HL-60 (cell line): ENCODE measurements at regions not wholly inside any gene's neighbourhood (a gene's known extent, or its start where the extent isn't known, plus 50 kb on each side); places are given as distances from the start of the nearest gene placed in this dataset.

Experiments
- DNase-seq, 2 experiments: peaks; one replicate each; pipeline ENCODE4 v3.0.0-alpha.2; 2010 to 2020; ENCODE audit warnings: low read depth in 1 of 2, low spot score in 1 of 2
- H3K27ac ChIP-seq: fragments of 250-450 bp; sonication (Bioruptor Pico); replicated peaks from 2 replicates; pipeline ENCODE4 v1.5.1; 2020; ENCODE audit warnings: mild to moderate bottlenecking, moderate library complexity
- H3K27me3 ChIP-seq: fragments of 250-450 bp; sonication (Bioruptor Pico); 2 replicates; pipeline ENCODE4 v1.5.1; 2021; ENCODE audit warnings: mild to moderate bottlenecking, moderate library complexity; ENCODE audit not compliant: insufficient read depth, poor library complexity, severe bottlenecking
- H3K4me3 ChIP-seq: replicated peaks from 2 replicates; pipeline ENCODE4 v1.5.1; 2011; ENCODE audit warnings: mild to moderate bottlenecking, control low read depth, low read length; ENCODE audit not compliant: insufficient read depth
- GABPA ChIP-seq: IDR thresholded peaks from 2 replicates; pipeline ENCODE4 v1.6.1; 2012; ENCODE audit warnings: low read depth
- POLR2AphosphoS5 ChIP-seq: IDR thresholded peaks from 2 replicates; pipeline ENCODE4 v1.6.1; 2012; ENCODE audit warnings: low read depth
- SPI1 ChIP-seq: IDR thresholded peaks from 2 replicates; pipeline ENCODE4 v1.6.1; 2012; ENCODE audit warnings: low read depth, mild to moderate bottlenecking, borderline replicate concordance
- TF ChIP-seq, protein P1 (sequence below): IDR thresholded peaks from one replicate; pipeline ENCODE4 v1.5.1; 2011; ENCODE audit warnings: low read length, control low read depth, inconsistent platforms; ENCODE audit not compliant: insufficient read depth
- TF ChIP-seq, protein P2 (sequence below): IDR thresholded peaks from 2 replicates; pipeline ENCODE4 v1.6.1; 2012; ENCODE audit warnings: low read depth; ENCODE audit not compliant: insufficient replicate concordance

DNA sequence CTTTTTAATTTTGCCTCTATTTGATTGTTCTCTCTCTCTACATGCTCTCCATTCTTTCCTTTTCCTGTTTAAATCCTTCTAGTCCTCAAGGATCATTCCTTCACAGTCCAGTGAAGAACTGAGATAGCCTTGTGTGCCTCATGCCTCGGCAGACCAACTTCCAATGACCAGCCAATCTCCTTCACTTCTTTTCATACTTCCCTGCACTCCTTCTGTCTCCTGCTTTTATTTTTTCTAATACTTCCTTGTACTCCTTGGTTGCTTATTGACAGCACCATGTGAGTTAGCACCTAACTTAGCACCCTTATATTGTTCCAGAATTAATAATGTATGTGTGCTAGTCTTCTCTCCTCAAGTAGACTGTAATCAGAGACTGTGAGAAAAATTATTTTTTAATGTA is 246.8 kb downstream of the ADGRG6 start:
- Histone ChIP-seq H3K27me3 (no peaks in the 10 kb centered on the region), H3K27ac (no peak overlapping the region), H3K4me3 (no peak overlapping the region)
- DNase-seq: no peak
- TF ChIP-seq, protein P1, sequence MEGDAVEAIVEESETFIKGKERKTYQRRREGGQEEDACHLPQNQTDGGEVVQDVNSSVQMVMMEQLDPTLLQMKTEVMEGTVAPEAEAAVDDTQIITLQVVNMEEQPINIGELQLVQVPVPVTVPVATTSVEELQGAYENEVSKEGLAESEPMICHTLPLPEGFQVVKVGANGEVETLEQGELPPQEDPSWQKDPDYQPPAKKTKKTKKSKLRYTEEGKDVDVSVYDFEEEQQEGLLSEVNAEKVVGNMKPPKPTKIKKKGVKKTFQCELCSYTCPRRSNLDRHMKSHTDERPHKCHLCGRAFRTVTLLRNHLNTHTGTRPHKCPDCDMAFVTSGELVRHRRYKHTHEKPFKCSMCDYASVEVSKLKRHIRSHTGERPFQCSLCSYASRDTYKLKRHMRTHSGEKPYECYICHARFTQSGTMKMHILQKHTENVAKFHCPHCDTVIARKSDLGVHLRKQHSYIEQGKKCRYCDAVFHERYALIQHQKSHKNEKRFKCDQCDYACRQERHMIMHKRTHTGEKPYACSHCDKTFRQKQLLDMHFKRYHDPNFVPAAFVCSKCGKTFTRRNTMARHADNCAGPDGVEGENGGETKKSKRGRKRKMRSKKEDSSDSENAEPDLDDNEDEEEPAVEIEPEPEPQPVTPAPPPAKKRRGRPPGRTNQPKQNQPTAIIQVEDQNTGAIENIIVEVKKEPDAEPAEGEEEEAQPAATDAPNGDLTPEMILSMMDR: no peak
- TF ChIP-seq GABPA: no peak

DNA sequence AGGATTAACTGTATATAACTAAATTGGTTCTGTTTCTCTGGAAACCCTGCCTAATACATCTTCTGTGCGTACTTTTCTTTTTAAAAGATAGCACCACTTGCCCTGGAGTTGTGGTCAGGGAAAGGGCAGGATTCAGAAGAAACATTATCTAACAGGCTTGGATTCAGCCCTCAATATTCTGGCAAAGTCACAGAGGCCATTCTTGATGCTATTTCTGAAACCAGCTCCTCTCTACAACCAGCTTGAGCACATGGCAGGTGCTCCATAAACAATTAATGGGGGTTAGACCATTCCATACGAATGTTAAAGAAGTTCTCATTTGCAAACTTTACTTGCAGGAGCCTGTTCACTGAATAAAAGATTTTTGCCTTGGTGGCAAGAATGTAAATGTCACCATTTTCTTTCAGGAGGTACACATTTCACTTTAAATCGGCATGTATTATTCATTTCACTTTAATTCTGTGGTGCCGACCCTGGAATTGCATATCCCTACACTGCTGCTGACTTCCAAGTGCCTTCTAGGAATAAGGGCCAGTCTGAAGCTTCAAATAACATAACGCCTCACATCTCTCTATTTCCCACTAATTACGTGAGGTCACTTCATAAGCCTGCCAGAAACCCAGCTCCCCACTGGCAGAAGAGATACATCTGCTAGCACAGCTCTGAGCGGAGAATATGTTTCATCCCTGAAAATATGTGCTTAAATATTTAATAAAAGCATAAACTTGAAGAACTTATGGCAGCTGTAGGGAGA is 248.7 kb downstream of the ADGRG6 start:
- Histone ChIP-seq H3K27me3 (no peaks in the 10 kb centered on the region), H3K4me3 (no peak overlapping the region), H3K27ac (no peak overlapping the region)
- no peak for DNase-seq
- TF ChIP-seq GABPA: no peak
- TF ChIP-seq, protein P1: no peak
- TF ChIP-seq SPI1: no peak
- TF ChIP-seq POLR2AphosphoS5: no peak
- TF ChIP-seq, protein P2, sequence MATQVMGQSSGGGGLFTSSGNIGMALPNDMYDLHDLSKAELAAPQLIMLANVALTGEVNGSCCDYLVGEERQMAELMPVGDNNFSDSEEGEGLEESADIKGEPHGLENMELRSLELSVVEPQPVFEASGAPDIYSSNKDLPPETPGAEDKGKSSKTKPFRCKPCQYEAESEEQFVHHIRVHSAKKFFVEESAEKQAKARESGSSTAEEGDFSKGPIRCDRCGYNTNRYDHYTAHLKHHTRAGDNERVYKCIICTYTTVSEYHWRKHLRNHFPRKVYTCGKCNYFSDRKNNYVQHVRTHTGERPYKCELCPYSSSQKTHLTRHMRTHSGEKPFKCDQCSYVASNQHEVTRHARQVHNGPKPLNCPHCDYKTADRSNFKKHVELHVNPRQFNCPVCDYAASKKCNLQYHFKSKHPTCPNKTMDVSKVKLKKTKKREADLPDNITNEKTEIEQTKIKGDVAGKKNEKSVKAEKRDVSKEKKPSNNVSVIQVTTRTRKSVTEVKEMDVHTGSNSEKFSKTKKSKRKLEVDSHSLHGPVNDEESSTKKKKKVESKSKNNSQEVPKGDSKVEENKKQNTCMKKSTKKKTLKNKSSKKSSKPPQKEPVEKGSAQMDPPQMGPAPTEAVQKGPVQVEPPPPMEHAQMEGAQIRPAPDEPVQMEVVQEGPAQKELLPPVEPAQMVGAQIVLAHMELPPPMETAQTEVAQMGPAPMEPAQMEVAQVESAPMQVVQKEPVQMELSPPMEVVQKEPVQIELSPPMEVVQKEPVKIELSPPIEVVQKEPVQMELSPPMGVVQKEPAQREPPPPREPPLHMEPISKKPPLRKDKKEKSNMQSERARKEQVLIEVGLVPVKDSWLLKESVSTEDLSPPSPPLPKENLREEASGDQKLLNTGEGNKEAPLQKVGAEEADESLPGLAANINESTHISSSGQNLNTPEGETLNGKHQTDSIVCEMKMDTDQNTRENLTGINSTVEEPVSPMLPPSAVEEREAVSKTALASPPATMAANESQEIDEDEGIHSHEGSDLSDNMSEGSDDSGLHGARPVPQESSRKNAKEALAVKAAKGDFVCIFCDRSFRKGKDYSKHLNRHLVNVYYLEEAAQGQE: no peak

DNA sequence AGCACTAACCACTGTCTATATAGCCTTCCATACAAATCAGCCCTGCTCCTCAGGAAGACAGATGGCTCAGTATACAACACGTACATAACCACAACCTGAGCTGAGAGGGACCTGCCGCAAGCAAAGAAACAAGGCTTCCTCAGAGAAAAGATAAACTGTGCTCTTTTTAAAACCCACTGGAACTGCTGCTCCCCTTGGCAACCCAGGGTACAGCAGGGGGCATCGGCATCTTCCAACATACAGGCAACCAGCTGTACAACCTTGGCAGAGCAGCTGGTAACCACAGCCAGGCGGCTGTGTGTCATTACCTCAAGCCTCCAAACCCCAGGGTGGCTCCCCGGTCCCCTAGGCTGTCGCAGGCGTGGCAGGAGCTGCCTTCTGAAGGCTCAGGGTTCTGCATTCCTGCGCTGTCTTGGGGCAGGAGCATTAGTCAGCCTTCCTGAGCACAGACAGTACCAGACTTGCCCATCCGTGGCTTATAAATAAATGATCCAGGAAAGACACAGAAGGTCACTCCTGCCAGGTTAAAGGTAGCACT is 249.5 kb downstream of the ADGRG6 start:
- no peak for DNase-seq
- Histone ChIP-seq H3K27me3 (no peaks in the 10 kb centered on the region), H3K4me3 (no peak overlapping the region), H3K27ac (no peak overlapping the region)
- TF ChIP-seq SPI1 (no peak), GABPA (no peak), POLR2AphosphoS5 (no peak)
- TF ChIP-seq, protein P2: no peak
- TF ChIP-seq, protein P1: no peak
